ENCODE measurements at regions not wholly inside any gene's neighbourhood (a gene's known extent, or its start where the extent isn't known, plus 50 kb on each side); places are given as distances from the start of the nearest gene placed in this dataset.

DNA sequence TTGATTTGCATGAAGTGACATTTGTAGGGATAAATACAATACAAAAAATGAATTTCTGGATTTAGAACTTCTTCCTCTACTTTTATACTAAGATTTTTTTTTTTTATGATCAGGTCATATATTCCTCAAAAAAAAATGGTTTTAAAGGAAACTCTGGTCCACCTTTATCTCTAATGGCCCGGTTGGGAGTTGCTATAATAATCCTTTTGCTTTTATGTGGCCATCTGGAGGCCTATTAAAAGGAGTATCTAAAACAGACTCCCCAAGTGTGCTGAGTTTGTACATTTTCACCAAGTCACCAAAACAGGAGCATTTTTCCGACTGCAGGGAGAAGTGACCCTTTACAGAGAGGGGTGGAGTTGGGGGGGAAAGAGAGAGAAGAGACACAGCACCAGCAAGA is 329.2 kb upstream of the FIGN start:
- Mint-ChIP-seq H3K27me3 (no peaks in the 10 kb centered on the region), H3K9me3 (peaks cover 5% of the 10 kb centered on the region), H3K4me1 (ENCODE audit: low read depth) (no peaks in the 10 kb centered on the region), H3K27ac (no peak overlapping the region), H3K4me3 (no peak overlapping the region), H3K36me3 (no peaks in the 10 kb centered on the region)
- DNase-seq: no peak
- CTCF ChIA-PET: no interaction called here
- intact Hi-C loops (cut with micrococcal nuclease): no loop called here
- POLR2A ChIA-PET: no interaction called here

DNA sequence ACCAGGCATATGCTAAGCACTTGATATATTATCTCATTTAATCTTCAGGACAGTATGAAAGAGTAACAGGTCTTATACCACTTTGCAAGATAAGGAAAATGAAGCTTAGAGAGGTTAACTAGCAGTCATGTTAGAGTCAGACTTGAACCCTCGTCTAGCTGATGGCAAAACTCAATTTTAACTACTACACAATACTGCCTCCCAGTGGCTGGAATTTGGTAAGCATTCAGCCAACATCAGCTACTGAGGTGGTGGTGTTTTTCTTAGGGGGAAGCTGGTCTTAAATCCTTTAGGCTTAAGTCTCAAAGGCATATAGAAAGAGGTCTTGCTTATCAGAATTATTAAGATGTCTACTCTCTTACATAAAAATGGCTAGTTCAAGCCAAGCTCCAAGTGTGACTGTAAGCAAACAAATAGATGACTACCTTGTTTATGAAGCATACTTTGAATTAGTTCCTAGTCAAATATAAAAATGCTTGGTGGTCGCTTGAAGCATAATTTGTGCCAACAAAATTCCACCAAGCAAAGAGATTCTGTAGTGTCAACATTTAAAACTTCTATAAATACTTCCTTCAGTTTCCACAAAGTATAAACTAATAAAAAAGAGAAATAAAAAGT is 325.4 kb upstream of the FIGN start:
- POLR2A ChIA-PET: no interaction called here
- no peak overlapping the region for H3K27ac Mint-ChIP-seq
- no peaks in the 10 kb centered on the region for H3K36me3 Mint-ChIP-seq
- no peaks in the 10 kb centered on the region for H3K27me3 Mint-ChIP-seq
- H3K4me3 Mint-ChIP-seq: no peak overlapping the region
- H3K9me3 Mint-ChIP-seq: peaks cover 5% of the 10 kb centered on the region
- DNase-seq: no peak
- CTCF ChIA-PET: no interaction called here
- intact Hi-C loops (cut with micrococcal nuclease): no loop called here
- no peaks in the 10 kb centered on the region for H3K4me1 Mint-ChIP-seq (ENCODE audit: low read depth)

DNA sequence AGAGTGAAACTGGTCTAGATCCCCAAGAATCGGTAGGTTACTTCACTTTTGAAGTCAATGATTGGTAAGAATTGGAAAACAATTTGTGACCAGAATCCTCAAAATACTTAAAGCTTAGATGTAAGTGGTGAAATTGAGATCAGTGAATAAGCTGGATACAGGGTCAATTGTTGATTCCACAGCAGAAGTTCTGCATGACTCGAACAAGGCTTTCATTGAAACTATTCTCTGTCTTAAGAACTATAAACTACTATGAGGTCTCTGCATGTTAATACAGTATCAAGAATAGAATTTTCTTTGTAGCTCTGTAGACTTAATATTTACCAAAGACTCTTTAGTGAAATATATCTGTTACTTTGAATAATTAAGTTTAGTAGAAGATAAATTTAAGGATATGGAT is 324.2 kb upstream of the FIGN start:
- CTCF ChIA-PET: no interaction called here
- POLR2A ChIA-PET: no interaction called here
- Mint-ChIP-seq H3K27ac (no peak overlapping the region), H3K4me3 (no peak overlapping the region), H3K27me3 (no peaks in the 10 kb centered on the region), H3K36me3 (no peaks in the 10 kb centered on the region), H3K9me3 (peaks cover 2% of the 10 kb centered on the region), H3K4me1 (ENCODE audit: low read depth) (no peaks in the 10 kb centered on the region)
- intact Hi-C loops (cut with micrococcal nuclease): no loop called here
- DNase-seq: no peak

DNA sequence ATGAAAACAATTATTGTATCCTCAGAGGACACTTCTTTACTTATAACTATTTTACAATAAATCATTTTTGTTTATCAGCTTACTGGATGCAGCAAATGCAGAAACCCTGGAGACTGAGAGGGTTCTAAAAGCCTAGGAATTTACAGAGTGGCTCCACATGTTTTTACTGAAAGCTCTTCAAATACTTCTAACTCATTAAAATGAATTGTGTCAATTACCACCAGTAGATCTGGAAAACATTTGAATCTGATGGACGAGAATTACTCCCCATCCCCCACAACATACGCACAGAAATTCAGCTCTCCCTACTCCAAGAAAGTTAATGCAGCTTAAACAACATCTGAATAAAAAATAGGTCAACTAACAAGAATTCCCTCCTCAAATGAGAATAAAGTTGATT is 319.8 kb upstream of the FIGN start:
- Mint-ChIP-seq H3K27me3 (no peaks in the 10 kb centered on the region), H3K4me3 (no peak overlapping the region), H3K4me1 (ENCODE audit: low read depth) (no peaks in the 10 kb centered on the region), H3K9me3 (no peaks in the 10 kb centered on the region), H3K36me3 (no peaks in the 10 kb centered on the region), H3K27ac (no peak overlapping the region)
- POLR2A ChIA-PET: no interaction called here
- DNase-seq: no peak
- intact Hi-C loops (cut with micrococcal nuclease): no loop called here
- CTCF ChIA-PET: no interaction called here

DNA sequence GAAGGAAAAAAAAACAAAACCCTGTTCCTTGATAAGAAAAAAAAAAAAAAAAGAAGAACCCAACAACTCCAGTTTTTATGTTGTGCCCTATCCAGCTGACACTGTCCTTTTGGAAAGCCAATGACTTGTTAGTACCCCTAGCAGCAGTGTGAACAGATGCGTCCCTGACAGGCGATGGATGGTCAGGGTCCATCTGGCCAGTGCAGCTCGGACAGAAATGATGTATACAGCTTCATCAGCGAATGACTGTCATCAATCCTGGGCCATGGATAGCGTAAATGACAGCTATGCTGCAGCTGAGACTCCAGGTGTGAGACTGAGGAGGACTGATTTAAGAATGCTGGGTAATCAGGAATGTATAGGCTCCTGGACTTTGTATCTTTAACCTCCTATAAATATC is 318.8 kb upstream of the FIGN start:
- Mint-ChIP-seq H3K27me3 (no peaks in the 10 kb centered on the region), H3K36me3 (no peaks in the 10 kb centered on the region), H3K27ac (no peak overlapping the region), H3K4me3 (no peak overlapping the region), H3K4me1 (ENCODE audit: low read depth) (no peaks in the 10 kb centered on the region), H3K9me3 (peaks cover 2% of the 10 kb centered on the region)
- DNase-seq: no peak
- intact Hi-C loops (cut with micrococcal nuclease): no loop called here
- CTCF ChIA-PET: no interaction called here
- POLR2A ChIA-PET: no interaction called here

DNA sequence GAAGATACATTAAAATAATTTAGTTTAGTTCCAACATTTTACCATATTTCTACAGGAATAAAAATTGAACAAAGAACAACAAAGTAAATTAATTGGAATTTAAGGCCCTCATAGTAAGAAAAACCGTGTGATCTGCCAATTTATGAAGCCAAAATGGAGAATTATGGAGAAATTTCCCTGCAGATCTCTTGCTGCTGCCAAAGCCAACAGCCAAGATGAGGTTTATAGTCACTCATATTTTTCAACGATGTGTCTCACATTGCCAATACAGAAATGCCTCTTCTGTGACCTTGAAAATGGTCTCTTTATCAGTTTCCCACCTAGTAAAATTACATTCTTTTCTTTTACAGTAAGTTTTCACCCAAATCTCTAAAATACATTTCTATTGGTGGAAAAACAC is 317.2 kb upstream of the FIGN start:
- DNase-seq: no peak
- ChIA-PET POLR2A (no interaction called here), CTCF (no interaction called here)
- Mint-ChIP-seq H3K4me3 (no peak overlapping the region), H3K36me3 (no peaks in the 10 kb centered on the region), H3K27ac (no peak overlapping the region), H3K9me3 (peaks cover 2% of the 10 kb centered on the region), H3K27me3 (no peaks in the 10 kb centered on the region), H3K4me1 (ENCODE audit: low read depth) (no peaks in the 10 kb centered on the region)
- intact Hi-C loops (cut with micrococcal nuclease): no loop called here

DNA sequence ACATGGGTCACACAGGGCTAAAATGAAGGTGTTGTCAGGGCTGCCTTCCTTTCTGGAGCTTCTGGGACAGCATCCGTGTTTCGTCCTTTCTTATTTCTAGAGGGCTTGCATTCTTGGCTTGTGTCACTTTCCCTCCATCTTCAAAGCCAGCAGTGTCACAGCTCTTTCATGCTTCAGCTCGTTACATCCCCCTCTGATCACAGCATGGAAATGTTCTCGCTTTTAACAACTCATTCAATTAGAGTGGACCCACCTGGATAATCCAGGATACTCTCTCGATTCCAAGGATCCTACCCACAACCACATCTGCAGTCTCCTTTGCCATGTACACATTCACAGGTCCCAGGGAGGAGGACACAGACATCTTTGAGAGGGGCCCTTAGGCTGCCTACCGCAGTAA is 316.2 kb upstream of the FIGN start:
- intact Hi-C loops (cut with micrococcal nuclease): no loop called here
- ChIA-PET CTCF (no interaction called here), POLR2A (no interaction called here)
- Mint-ChIP-seq H3K9me3 (peaks cover 4% of the 10 kb centered on the region), H3K4me3 (no peak overlapping the region), H3K27me3 (no peaks in the 10 kb centered on the region), H3K27ac (no peak overlapping the region), H3K4me1 (ENCODE audit: low read depth) (no peaks in the 10 kb centered on the region), H3K36me3 (no peaks in the 10 kb centered on the region)
- no peak for DNase-seq

DNA sequence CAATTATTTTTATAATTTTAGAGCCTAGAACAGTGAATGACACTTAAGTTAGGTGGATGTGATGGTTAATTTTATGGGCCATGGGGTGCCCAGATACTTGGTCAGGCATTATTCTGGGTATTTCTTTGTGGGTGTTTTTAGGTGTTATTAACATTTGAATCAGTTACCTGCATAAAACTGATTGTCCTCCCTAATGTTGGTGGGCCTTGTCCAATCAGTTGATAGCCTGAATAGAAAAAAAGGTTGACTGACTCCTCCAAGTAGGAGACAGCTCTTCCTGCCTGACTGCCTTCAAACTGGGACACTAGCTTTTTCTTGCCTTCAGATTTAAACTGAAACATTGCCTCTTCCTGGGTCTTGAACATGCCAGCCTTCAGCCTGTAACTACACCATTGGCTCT is 312.9 kb upstream of the FIGN start:
- Mint-ChIP-seq H3K4me3 (no peak overlapping the region), H3K9me3 (peaks cover 4% of the 10 kb centered on the region), H3K4me1 (ENCODE audit: low read depth) (no peaks in the 10 kb centered on the region), H3K27me3 (no peaks in the 10 kb centered on the region), H3K36me3 (no peaks in the 10 kb centered on the region), H3K27ac (no peak overlapping the region)
- POLR2A ChIA-PET: no interaction called here
- CTCF ChIA-PET: no interaction called here
- DNase-seq: no peak
- intact Hi-C loops (cut with micrococcal nuclease): no loop called here

DNA sequence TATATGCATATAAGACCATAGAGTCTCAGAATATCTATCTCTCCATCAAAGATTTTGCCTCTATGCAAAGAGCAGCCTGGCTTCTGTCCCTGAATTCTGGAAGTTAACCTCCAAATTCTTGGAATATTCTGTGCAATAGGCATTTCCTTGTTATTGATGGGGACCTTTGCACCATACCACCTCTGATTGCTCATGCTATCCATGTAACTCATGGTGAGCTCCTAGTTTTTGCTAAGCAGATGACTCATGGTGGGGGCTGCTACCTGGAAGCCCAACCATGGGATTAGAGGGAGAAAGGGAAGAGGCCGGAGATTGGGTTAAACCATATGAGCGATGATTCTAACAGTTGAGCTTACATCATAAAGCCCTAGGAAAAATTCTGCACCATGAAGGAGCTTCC is 310.2 kb upstream of the FIGN start:
- H3K27ac Mint-ChIP-seq: no peak overlapping the region
- H3K4me3 Mint-ChIP-seq: no peak overlapping the region
- peaks cover 10% of the 10 kb centered on the region for H3K9me3 Mint-ChIP-seq
- no peaks in the 10 kb centered on the region for H3K36me3 Mint-ChIP-seq
- ChIA-PET POLR2A (no interaction called here), CTCF (no interaction called here)
- H3K4me1 Mint-ChIP-seq (ENCODE audit: low read depth): no peaks in the 10 kb centered on the region
- DNase-seq: no peak
- no peaks in the 10 kb centered on the region for H3K27me3 Mint-ChIP-seq
- intact Hi-C loops (cut with micrococcal nuclease): no loop called here

DNA sequence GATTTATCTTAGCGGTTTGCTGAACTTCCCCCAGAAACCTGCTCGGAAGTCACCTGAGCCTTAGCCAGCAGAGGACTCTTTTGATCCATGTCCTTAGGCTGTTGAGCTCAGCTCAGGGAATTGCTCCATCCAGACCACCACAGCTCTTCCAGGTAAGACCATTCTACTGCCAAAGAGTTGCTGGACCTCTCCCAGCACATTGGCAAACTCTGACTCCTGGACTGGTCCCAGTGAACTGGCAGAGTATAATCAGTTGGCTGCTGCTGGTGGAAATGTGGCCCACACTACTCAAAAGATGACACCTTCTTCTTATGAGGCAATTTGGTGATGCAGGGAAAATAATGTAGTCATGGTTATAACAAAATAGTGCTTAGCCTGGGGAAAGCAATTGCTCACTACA is 308.8 kb upstream of the FIGN start:
- Mint-ChIP-seq H3K36me3 (no peaks in the 10 kb centered on the region), H3K27me3 (no peaks in the 10 kb centered on the region), H3K4me1 (ENCODE audit: low read depth) (no peaks in the 10 kb centered on the region), H3K27ac (no peak overlapping the region), H3K4me3 (no peak overlapping the region), H3K9me3 (peaks cover 14% of the 10 kb centered on the region)
- ChIA-PET POLR2A (no interaction called here), CTCF (no interaction called here)
- intact Hi-C loops (cut with micrococcal nuclease): no loop called here
- DNase-seq: no peak

DNA sequence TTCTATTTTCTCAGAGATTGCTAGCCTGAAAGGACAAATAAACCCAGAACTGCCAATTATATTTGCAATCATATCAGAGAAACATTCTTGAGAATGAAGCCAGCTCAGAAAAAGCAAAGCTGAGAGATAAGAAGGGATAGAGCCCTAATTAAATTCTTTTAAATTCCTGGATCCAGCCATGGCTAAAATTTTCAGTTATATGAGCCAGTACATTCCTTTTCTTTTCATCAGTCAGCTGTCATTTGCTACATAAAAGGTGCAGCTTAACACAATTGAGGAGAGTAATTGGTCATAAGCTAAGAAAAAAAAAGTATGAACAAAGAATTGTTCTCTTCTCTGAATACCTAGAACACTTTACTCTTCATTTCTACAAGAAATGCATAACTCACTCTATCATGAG is 303.5 kb upstream of the FIGN start:
- H3K9me3 Mint-ChIP-seq: peaks cover 12% of the 10 kb centered on the region
- ChIA-PET CTCF (no interaction called here), POLR2A (no interaction called here)
- H3K27ac Mint-ChIP-seq: no peak overlapping the region
- intact Hi-C loops (cut with micrococcal nuclease): no loop called here
- DNase-seq: no peak
- no peaks in the 10 kb centered on the region for H3K27me3 Mint-ChIP-seq
- no peaks in the 10 kb centered on the region for H3K36me3 Mint-ChIP-seq
- H3K4me1 Mint-ChIP-seq (ENCODE audit: low read depth): no peaks in the 10 kb centered on the region
- H3K4me3 Mint-ChIP-seq: no peak overlapping the region

DNA sequence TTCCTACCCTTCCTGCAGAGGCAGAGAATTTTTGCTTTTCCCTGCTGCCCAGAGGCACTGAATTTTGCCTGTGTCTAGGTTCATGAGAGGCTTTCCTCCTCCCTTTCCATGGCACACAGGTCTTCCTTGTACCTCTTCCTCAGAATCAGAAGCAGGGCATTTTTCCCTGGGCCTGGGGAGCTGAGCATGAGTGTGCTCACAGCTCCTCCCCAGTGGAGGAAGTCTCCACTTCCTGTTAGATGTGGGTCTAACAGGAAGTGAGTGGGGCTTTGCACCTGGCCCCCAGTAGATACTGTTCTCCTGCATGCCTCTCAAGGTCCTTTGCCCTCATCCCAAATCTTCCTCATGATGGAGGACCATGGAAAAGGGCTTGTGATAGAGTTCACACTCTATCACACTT is 297.2 kb upstream of the FIGN start:
- H3K4me1 Mint-ChIP-seq (ENCODE audit: low read depth): no peaks in the 10 kb centered on the region
- no peaks in the 10 kb centered on the region for H3K27me3 Mint-ChIP-seq
- DNase-seq: no peak
- ChIA-PET CTCF (no interaction called here), POLR2A (no interaction called here)
- peaks cover 4% of the 10 kb centered on the region for H3K9me3 Mint-ChIP-seq
- no peak overlapping the region for H3K27ac Mint-ChIP-seq
- H3K36me3 Mint-ChIP-seq: no peaks in the 10 kb centered on the region
- intact Hi-C loops (cut with micrococcal nuclease): no loop called here
- H3K4me3 Mint-ChIP-seq: no peak overlapping the region

DNA sequence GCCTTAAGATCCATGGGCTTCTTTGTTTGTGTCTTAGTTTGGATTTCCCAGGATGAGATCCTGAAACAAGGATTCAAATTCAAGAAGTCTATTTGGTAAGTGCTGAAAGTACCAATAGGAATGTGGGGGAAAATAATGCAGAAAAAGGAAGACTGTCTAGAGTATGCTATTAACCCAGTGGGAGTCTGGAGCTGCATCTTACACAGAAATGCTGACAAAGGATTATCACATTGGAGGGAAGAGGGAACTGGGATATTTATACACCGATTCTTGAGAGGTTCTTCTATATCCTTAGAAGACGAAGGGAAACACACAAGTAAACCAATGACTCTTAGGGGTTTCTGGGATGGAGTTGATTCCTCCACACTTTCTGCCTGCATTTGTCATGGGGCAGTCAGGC is 294.8 kb upstream of the FIGN start:
- intact Hi-C loops (cut with micrococcal nuclease): no loop called here
- Mint-ChIP-seq H3K4me1 (ENCODE audit: low read depth) (no peaks in the 10 kb centered on the region), H3K4me3 (no peak overlapping the region), H3K36me3 (no peaks in the 10 kb centered on the region), H3K9me3 (peaks cover 6% of the 10 kb centered on the region), H3K27me3 (no peaks in the 10 kb centered on the region), H3K27ac (no peak overlapping the region)
- POLR2A ChIA-PET: no interaction called here
- CTCF ChIA-PET: no interaction called here
- DNase-seq: no peak

Data from activated CD4-positive, alpha-beta memory T cell treated with anti-CD3 and anti-CD28 coated beads for 36 hours (primary cell).